ENCODE measurements at regions not wholly inside any gene's neighbourhood (a gene's known extent, or its start where the extent isn't known, plus 50 kb on each side); places are given as distances from the start of the nearest gene placed in this dataset.
A peak's percentile ranks its signal among the peaks of the same experiment; 100 is the strongest.
"Not testable (repeated sequence)": the region's sequence is repeated elsewhere in the genome, so short reads cannot be mapped to it uniquely, and the experiment has no call there.

GRCh38 chr22:11613898-11614755, 3913.9 kb upstream of the OR11H1 start:
- FAIRE-seq (no peak), DNase-seq (ENCODE audit: low read depth in 1 of 2, low spot score in 1 of 2) (no peak), ATAC-seq (no peak)
- POLR2A ChIA-PET: no interaction called here
- Histone ChIP-seq H3K4me3 (no peak overlapping the region), H3K4me1 (no peaks in the 10 kb centered on the region), H3K27ac (no peak overlapping the region), H3K9me3 (no peaks in the 10 kb centered on the region), H3K4me2 (0 out of 3 replicates have a peak overlapping the region, but pooled peaks have one; percentile 14)
- 43% methylated on average over 26 of the region's 26 CpGs for WGBS (ENCODE audit: missing lambda C conversion rate)
- no peak for TF ChIP-seq FOSL2 (IDR thresholded peaks at IDR 0.05)
- no peak for TF ChIP-seq FOSL2 (CRISPR knock-in tag; IDR thresholded peaks at IDR 0.05)
- no peak for TF ChIP-seq ESRRA (IDR thresholded peaks at IDR 0.05; ENCODE audit: borderline replicate concordance, low read length)
- no peak for TF ChIP-seq ZC3H11A (IDR thresholded peaks at IDR 0.05)
- no peak for TF ChIP-seq HMGXB4 (CRISPR knock-in tag; IDR thresholded peaks at IDR 0.05; ENCODE audit: borderline replicate concordance)
- no peak for TF ChIP-seq NFE2L2 (conservative IDR thresholded peaks at IDR 0.05; ENCODE audit: low read length)
- TF ChIP-seq FOXS1 (CRISPR knock-in tag; IDR thresholded peaks at IDR 0.05): no peak
- no peak for TF ChIP-seq SMC3 (IDR thresholded peaks at IDR 0.05)
- TF ChIP-seq ZFP36 (IDR thresholded peaks at IDR 0.05; ENCODE audit: borderline replicate concordance, partially characterized antibody): no peak
- no peak for TF ChIP-seq SREBF2 (IDR thresholded peaks at IDR 0.05)
- TF ChIP-seq HOXB5 (CRISPR knock-in tag; IDR thresholded peaks at IDR 0.05): no peak
- no peak for TF ChIP-seq FOSB (CRISPR knock-in tag; IDR thresholded peaks at IDR 0.05)
- TF ChIP-seq ZSCAN20 (CRISPR knock-in tag; IDR thresholded peaks at IDR 0.05): no peak
- no peak for TF ChIP-seq CEBPB (IDR thresholded peaks at IDR 0.05)
- CTCF ChIA-PET: no interaction called here

- FAIRE-seq; DNase-seq (ENCODE audit: low read depth in 1 of 2, low spot score in 1 of 2); H3K9me3 ChIP-seq; H3K4me1 ChIP-seq; ATAC-seq; CTCF ChIA-PET; H3K4me3 ChIP-seq; H3K27ac ChIP-seq; POLR2A ChIA-PET: not testable (repeated sequence)
- peak overlapping the region; percentile 14; the same call in 1 of the 3 replicates for H3K4me2 ChIP-seq
- WGBS (ENCODE audit: missing lambda C conversion rate): 49% methylated on average over 20 of the region's 20 CpGs
Observed at GRCh38 chr22:11614798-11615433, 3913.1 kb upstream of the OR11H1 start.

- CTCF ChIA-PET: no interaction called here
- Histone ChIP-seq H3K4me2 (peak overlapping the region; percentile 28; the same call in 1 of the 3 replicates), H3K9me3 (no peaks in the 10 kb centered on the region), H3K4me3 (no peak overlapping the region), H3K4me1 (no peaks in the 10 kb centered on the region), H3K27ac (no peak overlapping the region)
- DNase-seq (ENCODE audit: low read depth in 1 of 2, low spot score in 1 of 2) (no peak), ATAC-seq (no peak), FAIRE-seq (no peak)
- TF ChIP-seq SREBF2 (IDR thresholded peaks at IDR 0.05): no peak
- TF ChIP-seq ZFP36 (IDR thresholded peaks at IDR 0.05; ENCODE audit: borderline replicate concordance, partially characterized antibody): no peak
- TF ChIP-seq TP53 (CRISPR knock-in tag; IDR thresholded peaks at IDR 0.05): no peak
- POLR2A ChIA-PET: no interaction called here
- WGBS (ENCODE audit: missing lambda C conversion rate): 51% methylated on average over 9 of the region's 9 CpGs
Observed at GRCh38 chr22:11616811-11617210, 3911.2 kb upstream of the OR11H1 start.

GRCh38 chr22:11618322-11618662, 3909.7 kb upstream of the OR11H1 start:
- CTCF ChIA-PET; FAIRE-seq; H3K4me2 ChIP-seq; ATAC-seq; DNase-seq (ENCODE audit: low read depth in 1 of 2, low spot score in 1 of 2); H3K4me1 ChIP-seq; H3K9me3 ChIP-seq; H3K27ac ChIP-seq; POLR2A ChIA-PET; H3K4me3 ChIP-seq: not testable (repeated sequence)
- WGBS (ENCODE audit: missing lambda C conversion rate): 45% methylated on average over 7 of the region's 11 CpGs

- DNase-seq (ENCODE audit: low read depth in 1 of 2, low spot score in 1 of 2); H3K27ac ChIP-seq; H3K4me3 ChIP-seq; CTCF ChIA-PET; ATAC-seq; H3K4me2 ChIP-seq; H3K9me3 ChIP-seq; H3K4me1 ChIP-seq; POLR2A ChIA-PET; FAIRE-seq: not testable (repeated sequence)
- 49% methylated on average over 14 of the region's 14 CpGs for WGBS (ENCODE audit: missing lambda C conversion rate)
Observed at GRCh38 chr22:11618688-11619087, 3909.3 kb upstream of the OR11H1 start.

- H3K4me2 ChIP-seq; H3K4me3 ChIP-seq; CTCF ChIA-PET; ATAC-seq; POLR2A ChIA-PET; H3K9me3 ChIP-seq; FAIRE-seq; DNase-seq (ENCODE audit: low read depth in 1 of 2, low spot score in 1 of 2); H3K27ac ChIP-seq; H3K4me1 ChIP-seq: not testable (repeated sequence)
- 17% methylated on average over 23 of the region's 32 CpGs for WGBS (ENCODE audit: missing lambda C conversion rate)
Observed at GRCh38 chr22:11620921-11621762, 3906.8 kb upstream of the OR11H1 start.

GRCh38 chr22:11622774-11623173, 3905.2 kb upstream of the OR11H1 start:
- H3K9me3 ChIP-seq; ATAC-seq; H3K4me2 ChIP-seq; H3K4me3 ChIP-seq; H3K27ac ChIP-seq; FAIRE-seq; POLR2A ChIA-PET; H3K4me1 ChIP-seq; DNase-seq (ENCODE audit: low read depth in 1 of 2, low spot score in 1 of 2); CTCF ChIA-PET: not testable (repeated sequence)
- 36% methylated on average over 9 of the region's 9 CpGs for WGBS (ENCODE audit: missing lambda C conversion rate)
